ENCODE measurements at regions not wholly inside any gene's neighbourhood (a gene's known extent, or its start where the extent isn't known, plus 50 kb on each side); places are given as distances from the start of the nearest gene placed in this dataset.

DNA sequence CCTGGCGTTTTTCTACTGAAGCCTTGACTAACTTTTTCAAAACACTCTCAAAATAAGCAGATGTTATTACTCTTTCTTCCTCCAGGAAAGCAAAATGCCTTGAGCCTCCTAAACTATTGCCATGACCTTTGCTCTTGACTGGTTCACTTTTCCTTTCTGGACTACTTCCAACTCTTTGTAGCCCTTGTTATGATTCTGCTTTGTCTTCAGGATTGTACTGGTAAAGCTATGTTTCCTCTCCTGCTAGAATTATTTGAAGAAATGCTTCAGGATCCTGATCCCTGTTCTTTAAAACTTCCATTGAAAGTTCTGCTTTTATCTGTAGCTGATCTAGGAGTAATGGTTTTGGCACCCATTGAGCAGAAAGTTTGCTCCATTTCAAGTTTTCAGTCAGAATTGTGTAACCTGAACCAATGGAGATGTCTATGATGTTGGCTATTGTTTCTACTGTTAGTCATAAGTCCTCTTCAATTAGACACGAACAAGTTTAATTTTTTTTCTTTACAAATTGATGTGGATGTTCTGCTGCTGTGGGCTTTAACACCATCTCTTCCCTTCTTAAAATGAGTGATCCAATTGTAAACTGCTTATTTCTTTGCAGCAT is 1356.4 kb downstream of the EFNA5 start:
- TF ChIP-seq, protein P1, sequence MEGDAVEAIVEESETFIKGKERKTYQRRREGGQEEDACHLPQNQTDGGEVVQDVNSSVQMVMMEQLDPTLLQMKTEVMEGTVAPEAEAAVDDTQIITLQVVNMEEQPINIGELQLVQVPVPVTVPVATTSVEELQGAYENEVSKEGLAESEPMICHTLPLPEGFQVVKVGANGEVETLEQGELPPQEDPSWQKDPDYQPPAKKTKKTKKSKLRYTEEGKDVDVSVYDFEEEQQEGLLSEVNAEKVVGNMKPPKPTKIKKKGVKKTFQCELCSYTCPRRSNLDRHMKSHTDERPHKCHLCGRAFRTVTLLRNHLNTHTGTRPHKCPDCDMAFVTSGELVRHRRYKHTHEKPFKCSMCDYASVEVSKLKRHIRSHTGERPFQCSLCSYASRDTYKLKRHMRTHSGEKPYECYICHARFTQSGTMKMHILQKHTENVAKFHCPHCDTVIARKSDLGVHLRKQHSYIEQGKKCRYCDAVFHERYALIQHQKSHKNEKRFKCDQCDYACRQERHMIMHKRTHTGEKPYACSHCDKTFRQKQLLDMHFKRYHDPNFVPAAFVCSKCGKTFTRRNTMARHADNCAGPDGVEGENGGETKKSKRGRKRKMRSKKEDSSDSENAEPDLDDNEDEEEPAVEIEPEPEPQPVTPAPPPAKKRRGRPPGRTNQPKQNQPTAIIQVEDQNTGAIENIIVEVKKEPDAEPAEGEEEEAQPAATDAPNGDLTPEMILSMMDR (IDR thresholded peaks at IDR 0.05 in 2 of 3, conservative IDR thresholded peaks at IDR 0.05 in 1 of 3; ENCODE audit: borderline replicate concordance in 1 of 3, insufficient read depth in 1 of 3, low read depth in 2 of 3, low read length in 2 of 3), result no peak
- TF ChIP-seq RAD21 (IDR thresholded peaks at IDR 0.05; ENCODE audit: low read depth) (no peak), POLR2A (IDR thresholded peaks at IDR 0.05; ENCODE audit: borderline replicate concordance, extremely low read depth, insufficient read depth, insufficient read length) (no peak), EZH2phosphoT487 (IDR thresholded peaks at IDR 0.05; ENCODE audit: borderline replicate concordance) (no peak)
- TF ChIP-seq, protein P2, sequence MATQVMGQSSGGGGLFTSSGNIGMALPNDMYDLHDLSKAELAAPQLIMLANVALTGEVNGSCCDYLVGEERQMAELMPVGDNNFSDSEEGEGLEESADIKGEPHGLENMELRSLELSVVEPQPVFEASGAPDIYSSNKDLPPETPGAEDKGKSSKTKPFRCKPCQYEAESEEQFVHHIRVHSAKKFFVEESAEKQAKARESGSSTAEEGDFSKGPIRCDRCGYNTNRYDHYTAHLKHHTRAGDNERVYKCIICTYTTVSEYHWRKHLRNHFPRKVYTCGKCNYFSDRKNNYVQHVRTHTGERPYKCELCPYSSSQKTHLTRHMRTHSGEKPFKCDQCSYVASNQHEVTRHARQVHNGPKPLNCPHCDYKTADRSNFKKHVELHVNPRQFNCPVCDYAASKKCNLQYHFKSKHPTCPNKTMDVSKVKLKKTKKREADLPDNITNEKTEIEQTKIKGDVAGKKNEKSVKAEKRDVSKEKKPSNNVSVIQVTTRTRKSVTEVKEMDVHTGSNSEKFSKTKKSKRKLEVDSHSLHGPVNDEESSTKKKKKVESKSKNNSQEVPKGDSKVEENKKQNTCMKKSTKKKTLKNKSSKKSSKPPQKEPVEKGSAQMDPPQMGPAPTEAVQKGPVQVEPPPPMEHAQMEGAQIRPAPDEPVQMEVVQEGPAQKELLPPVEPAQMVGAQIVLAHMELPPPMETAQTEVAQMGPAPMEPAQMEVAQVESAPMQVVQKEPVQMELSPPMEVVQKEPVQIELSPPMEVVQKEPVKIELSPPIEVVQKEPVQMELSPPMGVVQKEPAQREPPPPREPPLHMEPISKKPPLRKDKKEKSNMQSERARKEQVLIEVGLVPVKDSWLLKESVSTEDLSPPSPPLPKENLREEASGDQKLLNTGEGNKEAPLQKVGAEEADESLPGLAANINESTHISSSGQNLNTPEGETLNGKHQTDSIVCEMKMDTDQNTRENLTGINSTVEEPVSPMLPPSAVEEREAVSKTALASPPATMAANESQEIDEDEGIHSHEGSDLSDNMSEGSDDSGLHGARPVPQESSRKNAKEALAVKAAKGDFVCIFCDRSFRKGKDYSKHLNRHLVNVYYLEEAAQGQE (IDR thresholded peaks at IDR 0.05; ENCODE audit: low read depth), result no peak

Measured in HCT116 (cell line).